ENCODE measurements at regions not wholly inside any gene's neighbourhood (a gene's known extent, or its start where the extent isn't known, plus 50 kb on each side); places are given as distances from the start of the nearest gene placed in this dataset.
"Not testable (repeated sequence)": the region's sequence is repeated elsewhere in the genome, so short reads cannot be mapped to it uniquely, and the experiment has no call there.

DNA sequence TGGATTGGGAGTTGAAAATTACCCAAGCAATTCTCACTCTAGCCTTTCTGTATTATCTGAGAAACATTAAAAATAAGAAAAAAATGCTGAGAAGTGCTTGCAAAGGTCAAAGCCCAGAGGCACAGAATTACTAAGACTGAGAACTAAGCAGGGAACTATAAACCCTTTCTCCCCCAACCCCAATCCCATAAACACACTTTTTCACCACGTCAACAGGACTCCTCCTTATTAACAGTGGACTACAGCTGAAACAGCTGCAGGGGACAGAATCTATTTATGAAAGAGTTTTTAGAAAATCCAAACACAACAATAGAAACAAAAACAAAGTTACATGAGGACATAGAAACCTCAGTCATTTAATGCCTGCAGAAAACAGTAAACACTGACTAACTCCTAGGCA lies 984.1 kb downstream of the TRAM1L1 start:
- DNase-seq, result no peak

DNA sequence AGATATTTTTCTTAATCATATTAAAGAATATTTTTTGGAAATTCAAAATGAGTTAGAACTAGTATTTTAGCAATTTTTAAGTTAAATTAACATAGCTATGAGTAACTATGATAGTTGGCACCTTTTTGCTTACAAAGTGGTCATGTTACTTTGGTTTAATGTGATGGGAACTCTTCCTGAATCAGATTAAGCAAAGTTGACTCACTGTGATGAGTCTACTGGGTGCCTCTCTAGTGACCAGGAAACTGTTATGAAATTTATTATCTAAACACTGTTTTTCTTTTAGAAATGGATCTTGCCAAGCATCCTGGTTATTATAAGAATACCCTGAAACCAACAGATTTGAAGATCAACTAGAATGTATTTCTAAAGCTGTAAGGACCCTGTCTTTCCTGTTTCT lies 985.8 kb downstream of the TRAM1L1 start:
- DNase-seq, result no peak

DNA sequence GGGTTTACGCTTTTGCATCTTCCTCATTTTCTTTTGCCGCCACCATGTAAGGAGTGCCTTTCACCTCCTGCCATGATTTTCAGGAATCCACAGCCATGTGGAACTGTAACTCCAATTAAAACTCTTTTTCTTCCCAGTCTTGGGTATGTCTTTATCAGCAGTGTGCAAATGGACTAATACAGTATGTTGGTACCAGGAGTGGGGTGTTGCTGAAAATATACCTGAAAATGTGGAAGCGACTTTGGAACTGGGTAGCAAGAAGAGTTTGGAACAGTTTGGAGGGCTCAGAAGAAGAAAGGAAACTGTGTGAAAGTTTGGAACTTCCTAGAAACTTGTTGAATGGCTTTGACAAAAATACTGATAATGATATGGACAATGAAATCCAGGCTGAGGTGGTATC lies 983.9 kb upstream of the NDST4 start:
- not testable (repeated sequence) for DNase-seq

DNA sequence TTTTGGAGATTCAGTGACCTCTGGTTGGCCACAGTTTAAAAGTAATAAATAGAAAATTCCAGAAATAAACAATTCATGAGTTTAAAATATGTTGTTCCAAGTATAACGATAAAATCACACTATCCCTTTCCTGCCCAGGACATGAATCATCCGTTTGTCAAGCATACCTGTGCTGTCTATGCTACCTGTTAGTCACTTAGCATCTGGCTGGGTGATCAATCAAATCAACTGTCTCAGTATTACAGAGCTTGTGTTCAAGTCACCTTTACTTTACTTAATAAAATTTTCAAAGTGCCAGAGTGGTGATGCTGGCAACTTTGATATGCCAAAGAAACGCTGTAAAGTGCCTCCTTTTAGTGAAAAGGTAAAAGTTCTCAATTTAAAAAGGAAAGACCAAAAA lies 979.5 kb upstream of the NDST4 start:
- no peak for DNase-seq

DNA sequence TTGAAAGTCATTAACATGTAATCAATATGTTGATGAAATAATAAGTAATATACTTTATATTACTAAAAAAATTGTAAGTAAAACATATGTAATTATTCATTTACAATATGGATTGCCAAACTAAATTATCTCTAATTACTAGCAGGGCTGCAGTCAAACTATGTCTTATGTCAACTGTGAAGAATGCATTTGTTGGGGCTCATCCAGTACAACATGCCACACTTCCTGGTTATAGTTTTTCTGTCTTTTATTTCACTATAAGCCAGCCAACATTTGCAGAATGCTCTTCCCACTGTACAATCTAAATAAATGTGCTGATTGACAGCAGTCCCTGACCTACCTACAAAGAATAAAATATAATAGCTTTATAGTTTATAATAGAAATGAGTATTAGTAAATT lies 975.4 kb upstream of the NDST4 start:
- no peak for DNase-seq

DNA sequence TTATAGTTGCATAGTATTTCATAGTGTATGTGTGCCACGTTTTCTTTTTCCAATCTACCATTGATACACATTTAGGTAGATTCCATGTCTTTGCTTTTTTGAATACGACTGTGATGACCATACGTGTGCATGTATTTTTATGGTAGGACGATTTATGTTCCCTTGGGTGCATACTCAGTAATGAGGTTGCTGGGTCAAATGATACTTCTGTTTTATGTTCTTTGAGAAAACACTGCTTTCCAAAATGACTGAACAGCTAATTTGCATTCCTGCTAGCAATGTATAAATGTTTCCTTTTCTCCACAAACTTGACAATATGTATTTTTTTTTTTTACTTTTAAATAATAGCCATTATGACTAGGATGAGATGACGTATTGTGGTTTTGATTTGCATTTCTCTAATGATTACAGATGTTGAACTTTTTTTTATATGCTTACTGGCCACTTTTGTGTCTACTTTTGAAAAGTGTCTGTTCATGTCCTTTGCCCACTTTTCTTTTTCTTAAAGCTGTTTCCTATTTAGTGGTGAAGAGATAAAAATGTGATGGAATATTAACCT lies 969.5 kb upstream of the NDST4 start:
- no peak for DNase-seq

DNA sequence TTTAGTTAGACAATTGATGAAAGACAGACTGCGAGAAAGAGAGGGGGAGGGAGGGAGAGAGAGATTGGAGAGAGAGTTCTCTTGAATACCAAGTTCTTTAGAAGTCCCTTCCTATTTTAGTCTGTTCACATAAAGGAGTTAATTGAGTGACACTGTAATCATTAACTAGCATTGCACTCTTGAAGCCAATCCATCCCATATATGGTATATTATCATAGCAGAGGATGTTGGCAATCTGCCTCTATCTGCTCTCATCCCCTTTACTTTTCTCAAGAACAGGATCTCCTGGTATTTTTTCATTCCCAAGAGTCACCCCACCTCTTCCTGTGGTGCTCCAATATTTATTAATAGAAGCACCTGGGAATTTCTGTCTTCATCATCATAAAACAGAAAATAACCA lies 959.6 kb upstream of the NDST4 start:
- DNase-seq, result no peak

DNA sequence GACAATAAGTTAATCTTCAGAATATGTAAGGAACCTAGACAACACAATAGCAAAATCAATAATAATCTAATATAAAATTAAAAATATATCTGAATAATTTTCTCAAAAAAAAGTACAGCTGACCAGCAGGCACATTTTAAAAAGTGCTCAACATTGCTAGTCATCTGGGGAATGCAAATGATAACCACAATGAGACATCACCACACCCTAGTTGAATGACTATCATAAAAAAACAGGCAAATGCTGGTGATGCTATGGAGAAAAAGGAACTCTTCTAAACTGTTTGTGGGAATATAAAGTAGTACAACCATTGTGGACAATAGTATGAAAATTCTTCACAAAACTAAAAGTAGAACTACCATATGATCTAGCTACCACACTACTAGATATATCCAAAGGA lies 956.9 kb upstream of the NDST4 start:
- DNase-seq, result no peak

DNA sequence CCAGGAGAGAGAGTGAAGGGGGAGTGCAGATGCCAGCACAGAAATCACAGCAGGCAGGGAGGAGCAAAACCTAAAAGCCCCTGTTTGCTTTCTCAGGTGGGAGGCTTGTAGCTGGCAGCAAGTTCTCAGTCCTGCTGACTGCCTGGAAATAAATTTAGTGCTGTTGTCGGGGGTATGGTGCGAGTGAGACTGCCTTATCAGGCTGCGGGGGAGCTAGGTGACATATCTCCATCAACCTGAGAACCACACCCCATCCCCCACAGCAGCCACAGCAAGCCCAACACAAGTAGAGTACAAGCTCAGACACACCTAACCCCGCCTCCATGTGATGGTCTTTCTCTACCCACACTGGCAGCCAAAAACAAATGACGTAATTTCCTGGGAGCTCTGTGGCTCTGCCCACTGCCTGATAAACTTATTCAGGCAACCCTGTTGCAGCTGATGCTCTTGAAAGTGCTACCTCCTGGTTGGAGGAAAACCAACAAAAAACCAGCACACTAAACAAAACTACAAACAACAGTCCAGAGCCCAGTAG lies 953.4 kb upstream of the NDST4 start:
- no peak for DNase-seq

DNA sequence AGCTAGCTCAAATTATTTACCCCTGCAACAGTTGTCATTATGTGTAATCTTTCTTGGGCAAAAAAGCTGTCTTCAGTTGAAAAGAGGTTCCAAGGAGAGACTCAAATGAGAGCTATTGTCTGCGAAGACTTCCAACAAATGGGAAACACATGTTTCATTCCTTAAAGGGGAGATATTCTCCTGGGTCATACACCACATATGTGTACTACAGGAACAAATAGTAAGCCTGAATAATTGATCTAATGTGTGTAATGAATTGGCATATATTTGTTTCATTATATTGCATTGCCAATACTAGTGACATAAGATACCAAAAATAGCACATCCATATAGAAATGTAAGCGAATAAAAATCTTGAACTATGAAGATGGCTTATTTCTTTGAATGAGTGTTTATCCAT lies 950.9 kb upstream of the NDST4 start:
- no peak for DNase-seq

DNA sequence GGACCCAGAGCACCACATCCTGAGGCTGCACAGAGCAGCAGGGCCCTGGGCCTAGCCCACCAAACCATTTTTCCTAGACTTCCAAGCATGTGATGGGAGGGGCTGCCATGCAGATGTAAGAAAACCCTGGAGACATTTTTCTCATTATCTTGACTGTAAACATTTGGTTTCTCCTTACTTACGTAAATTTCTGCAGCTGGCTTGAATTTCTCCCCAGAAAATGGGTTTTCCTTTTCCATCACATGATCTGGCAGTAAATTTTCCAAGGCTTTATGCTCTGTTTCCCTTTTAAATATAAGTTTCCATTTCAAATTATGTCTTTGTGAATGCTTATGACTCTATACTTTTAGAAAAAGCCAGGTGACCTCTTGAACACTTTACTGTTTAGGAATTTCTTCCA lies 945.9 kb upstream of the NDST4 start:
- DNase-seq, result no peak

DNA sequence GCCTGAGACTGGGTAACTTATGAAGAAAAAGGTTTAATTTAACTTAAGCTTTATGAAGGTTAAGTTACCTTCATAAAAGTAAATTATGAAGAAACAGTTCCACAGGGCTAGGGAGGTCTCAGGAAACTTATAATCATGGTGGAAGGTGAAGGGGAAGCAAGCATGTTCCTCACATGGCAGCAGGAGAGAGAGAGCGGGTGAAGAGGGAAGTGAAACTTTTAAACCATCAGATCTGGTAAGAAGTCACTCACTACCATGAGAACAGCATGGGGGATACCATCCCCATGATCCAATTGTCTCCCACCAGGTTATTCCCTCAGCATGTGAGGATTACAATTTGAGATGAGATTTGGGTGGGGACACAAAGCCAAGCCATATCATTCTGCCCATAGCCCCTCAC lies 944.7 kb upstream of the NDST4 start:
- DNase-seq, result no peak

DNA sequence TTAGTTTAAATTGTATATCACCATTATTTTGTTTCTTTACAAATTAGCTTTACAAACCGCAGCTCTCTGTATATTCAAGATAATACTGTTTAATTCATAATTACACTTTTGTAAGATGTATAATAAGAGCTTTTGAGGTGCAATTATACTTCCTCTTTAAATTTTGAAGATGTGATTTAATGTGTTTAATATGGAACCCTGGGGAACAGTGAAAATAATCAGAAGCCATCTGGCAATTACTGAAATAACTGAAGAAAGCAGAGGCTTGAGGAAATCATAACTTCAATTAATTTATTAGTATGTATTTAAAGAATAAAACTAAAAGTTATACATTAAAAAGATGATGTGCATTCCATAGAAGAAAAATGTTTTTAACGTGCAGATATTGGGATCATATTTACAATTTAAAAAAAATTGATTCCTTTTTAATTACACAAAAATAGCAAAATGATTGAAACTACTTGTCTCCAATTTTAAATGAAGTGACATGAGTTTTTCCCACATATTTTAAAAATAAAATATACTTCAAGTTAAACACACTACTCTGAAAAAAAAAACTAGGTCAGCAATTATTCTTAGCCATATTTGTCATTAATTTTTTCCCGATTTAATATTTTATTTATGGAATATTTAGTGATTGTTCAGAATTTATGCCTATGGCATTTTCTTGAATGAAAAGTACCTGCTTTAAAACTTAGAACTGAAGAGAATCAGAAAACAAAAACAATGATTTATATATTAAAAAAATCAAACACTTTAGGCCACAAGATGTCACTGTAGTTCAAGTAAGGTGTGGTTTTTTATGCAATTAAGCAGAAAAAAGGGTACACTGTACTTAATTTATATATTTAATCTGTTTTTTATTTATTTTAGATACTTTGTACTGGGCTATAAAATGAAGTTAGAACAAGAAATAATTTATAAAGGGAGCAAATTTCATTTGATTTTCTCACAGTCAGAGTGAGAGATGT lies 942.7 kb upstream of the NDST4 start:
- DNase-seq, result no peak

DNA sequence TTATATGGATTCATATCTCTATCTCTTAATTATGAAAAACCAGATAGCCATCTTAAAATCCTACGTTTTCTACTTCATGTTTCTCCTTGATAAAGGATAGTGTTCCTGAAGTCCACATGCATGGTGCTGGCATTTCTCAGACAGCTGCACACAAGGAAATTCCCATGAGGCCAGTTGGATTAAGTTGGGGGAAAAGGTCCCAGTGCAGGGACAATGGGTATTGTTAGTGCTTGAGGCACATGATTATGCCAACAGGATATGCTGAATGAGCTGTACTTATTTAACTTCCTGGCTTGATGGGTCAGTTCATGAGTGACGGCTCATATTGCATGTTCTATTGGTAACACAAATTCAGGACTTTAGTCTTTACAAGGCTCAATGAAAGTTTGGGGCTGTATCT lies 913.9 kb upstream of the NDST4 start:
- no peak for DNase-seq

DNA sequence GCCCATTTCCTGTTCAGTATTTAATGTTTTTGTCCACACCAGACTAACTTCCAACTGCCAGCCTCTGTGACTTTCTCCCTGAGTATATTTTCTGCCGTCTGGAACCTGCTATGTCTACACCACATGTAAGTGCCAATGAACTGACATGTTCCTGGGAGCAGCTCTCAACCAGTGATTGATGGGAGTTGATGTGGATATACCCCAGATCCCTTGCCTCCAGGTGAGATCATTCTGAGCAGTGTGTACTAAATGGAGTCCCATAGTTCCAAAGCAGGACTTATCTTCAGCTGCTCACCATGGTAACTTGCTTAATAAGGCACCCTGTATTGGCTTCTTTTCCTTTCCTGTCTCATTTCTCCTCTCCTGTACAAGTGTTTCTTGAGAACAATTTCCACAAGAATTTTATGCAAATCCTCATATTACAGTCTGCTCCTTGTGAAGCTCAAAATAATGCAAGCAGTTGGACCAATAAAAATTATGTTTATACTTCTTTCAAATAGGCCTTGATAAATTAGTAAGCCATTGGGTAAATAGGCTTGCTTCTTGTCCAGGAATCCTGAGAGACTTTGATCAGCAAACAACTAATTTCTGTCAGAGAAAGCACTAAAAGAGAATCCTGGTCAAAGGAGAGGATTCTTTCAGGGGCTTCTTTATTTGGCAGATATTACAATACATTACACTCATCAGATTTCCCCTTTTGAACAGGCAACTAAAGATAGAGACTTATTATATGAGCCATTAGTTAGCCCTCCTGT lies 911.7 kb upstream of the NDST4 start:
- DNase-seq, result no peak

DNA sequence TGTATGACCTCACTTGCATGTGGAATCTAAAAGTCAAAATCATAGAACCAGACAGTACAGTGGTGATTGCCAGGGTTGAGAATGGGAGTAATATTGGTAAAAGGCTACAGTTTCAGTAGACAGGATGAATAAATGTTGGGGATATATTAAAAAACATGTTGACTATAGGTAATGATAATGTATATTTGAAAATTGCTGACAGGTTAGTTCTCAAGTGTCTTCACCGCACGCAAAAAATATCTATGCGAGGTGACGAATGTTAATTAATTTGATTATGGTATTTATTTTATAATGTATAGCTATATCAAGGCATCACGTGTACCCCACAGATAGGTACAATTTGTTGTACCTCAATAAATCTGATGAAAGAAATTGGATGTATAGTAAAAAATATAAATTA lies 909.6 kb upstream of the NDST4 start:
- no peak for DNase-seq

DNA sequence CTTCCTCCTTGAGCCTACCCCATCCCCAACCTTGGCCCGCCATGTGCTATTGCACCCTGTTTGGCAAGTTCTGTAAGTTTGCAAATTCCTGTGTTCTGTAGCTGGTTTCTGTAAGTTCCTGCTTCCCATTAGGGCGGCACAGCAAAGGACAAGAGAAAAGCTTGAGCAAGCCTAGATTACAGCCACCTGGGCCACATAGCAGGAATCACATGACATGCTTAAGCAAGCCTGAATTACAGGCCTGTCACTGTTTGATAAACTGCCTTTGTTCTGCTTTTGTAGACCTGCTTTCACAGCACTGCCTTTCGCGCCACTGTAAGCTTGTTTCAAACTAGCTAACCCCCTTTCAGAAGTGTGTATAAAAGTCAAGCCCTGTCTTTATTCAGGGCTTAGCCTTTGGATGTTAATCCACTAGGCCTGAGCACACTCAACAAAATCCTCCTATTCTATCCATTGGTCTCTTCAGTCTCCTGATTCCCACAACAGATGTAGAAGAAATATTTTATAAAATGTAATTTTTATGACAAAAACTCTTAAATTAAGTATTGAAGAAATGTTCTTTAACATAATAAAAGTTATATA lies 906.8 kb upstream of the NDST4 start:
- no peak for DNase-seq

DNA sequence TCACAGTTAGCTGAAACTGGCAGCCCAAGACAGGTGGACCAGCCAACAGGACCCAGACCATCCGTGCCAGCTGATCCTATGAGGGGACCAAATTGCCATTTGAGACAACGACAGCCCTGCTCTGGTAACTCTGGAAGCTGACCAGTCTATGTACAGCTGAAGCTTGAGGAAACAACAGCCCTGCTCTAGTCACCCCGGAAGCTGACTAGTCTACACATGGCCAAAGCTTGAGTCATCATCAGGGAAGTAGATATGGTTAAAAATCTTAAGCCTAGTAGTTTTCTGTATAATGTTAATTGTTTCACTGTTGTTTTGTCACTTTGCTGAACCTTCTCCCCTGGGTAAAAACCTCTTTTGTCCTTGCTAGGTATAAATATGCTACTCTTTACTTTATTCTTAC lies 905.4 kb upstream of the NDST4 start:
- DNase-seq, result no peak

DNA sequence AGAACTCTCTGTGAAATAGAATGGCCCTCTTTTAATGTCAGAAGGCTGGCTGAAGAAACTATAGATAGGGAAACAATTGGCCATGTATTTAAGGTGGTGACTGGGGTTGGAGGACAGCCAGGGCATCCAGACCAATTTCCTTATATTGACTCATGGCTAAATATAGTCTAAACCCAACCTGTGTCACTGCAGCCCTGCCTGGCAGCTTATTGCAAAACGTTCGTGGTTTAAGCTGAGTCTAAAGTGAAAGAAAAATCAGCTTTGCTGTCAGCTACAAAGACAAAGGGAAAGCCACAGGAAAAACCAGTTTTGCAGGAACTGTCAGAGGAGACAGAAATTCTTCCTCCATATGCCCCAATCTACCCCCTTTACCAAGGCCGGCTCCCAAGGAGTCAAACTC lies 902.8 kb upstream of the NDST4 start:
- no peak for DNase-seq

DNA sequence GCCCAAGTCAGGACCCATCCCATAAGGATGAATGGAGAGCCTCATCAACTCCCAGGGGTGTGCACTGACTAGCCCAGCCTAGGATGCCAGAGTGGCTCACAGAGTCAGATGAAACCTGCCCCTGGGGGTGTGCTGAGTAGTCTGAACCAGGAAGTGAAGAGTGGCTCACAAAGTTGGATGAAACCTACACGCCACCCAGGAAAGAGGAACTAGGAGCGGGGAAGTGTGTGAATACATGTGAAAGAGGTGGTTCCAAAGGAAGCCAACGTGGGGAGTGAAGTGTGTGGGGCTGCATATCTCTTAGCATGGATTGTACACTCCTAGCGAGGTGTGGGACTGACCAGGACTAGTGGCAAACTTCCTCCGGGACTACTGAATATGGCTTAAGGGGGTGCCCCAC lies 902.1 kb upstream of the NDST4 start:
- DNase-seq, result no peak

DNA sequence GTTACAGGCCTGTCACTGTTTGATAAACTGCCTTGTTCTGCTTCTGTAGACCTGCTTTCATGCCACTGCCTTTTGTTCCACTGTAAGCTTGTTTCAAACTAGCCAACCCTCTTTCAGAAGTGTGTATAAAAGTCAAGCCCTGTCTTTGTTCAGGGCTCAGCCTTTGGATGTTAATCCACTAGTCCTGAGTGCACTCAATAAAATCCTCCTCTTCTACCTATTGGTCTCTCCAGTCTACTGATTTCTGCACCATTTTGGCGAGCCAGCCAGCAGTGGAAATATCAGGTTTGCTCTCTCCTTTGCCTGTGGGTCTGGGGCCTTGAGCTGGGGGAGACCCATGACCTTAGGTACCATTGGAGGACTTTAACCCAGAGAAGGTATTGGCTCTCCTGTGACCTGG lies 901.6 kb upstream of the NDST4 start:
- no peak for DNase-seq

DNA sequence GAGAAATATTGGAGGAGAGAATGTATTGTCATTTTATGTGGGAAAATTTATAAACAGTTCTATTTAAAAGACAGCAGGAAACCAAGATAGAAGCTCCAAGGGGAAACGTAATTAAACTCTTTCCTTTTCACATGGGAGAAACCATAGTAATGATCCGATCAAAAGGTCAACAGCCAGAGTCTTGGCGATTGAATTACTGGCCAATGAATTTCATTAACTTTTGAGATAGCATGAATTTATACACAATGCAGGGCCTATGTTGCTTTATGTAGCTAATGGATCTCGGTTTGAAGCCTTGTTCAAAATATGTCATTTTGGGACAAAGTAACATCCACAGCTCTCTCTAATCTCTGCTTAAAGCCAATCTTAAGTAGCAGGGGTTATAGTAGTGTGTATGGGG lies 897.5 kb upstream of the NDST4 start:
- no peak for DNase-seq

DNA sequence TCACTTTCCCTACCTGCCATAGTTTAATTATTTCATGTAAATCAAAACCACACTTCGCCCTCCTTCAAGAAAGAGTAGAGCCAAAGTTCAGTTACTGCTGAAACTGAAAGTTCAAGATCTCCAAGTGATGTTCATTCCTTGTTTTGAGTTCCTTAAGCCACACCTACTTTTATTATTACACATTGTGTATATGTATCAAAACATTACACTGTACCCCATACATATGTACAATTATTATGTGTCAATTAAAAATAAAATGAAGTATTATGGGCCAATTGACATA lies 892.3 kb upstream of the NDST4 start:
- no peak for DNase-seq

All from activated CD4-positive, alpha-beta T cell treated with anti-CD3 and anti-CD28 coated beads, Interleukin-2, amount 50 U/mL, for 48 hours (primary cell).